ENCODE measurements at regions not wholly inside any gene's neighbourhood (a gene's known extent, or its start where the extent isn't known, plus 50 kb on each side); places are given as distances from the start of the nearest gene placed in this dataset.

- TF ChIP-seq, protein P1, sequence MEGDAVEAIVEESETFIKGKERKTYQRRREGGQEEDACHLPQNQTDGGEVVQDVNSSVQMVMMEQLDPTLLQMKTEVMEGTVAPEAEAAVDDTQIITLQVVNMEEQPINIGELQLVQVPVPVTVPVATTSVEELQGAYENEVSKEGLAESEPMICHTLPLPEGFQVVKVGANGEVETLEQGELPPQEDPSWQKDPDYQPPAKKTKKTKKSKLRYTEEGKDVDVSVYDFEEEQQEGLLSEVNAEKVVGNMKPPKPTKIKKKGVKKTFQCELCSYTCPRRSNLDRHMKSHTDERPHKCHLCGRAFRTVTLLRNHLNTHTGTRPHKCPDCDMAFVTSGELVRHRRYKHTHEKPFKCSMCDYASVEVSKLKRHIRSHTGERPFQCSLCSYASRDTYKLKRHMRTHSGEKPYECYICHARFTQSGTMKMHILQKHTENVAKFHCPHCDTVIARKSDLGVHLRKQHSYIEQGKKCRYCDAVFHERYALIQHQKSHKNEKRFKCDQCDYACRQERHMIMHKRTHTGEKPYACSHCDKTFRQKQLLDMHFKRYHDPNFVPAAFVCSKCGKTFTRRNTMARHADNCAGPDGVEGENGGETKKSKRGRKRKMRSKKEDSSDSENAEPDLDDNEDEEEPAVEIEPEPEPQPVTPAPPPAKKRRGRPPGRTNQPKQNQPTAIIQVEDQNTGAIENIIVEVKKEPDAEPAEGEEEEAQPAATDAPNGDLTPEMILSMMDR (conservative IDR thresholded peaks at IDR 0.05): no peak
- DNase-seq: no peak
- Mint-ChIP-seq H3K4me1 (no peaks in the 10 kb centered on the region), H3K27ac (no peak overlapping the region), H3K4me3 (no peak overlapping the region), H3K36me3 (ENCODE audit: low read depth) (no peaks in the 10 kb centered on the region), H3K9me3 (no peaks in the 10 kb centered on the region), H3K27me3 (ENCODE audit: insufficient read depth) (peaks cover 4% of the 10 kb centered on the region)
- no peak overlapping the region for H3K4me3 ChIP-seq (ENCODE audit: low read length)
- no peaks in the 10 kb centered on the region for H3K9me3 ChIP-seq (ENCODE audit: control insufficient read depth, low read length)
- H3K9ac ChIP-seq (ENCODE audit: extremely low read depth, low read length, poor library complexity, severe bottlenecking): no peak overlapping the region
- 90 to 99% methylated on average over 6 to 7 of the region's 8 CpGs for WGBS, 2 experiments (ENCODE audit: insufficient coverage in 1 of 2, insufficient read length in 1 of 2)
- no peaks in the 10 kb centered on the region for H3K27me3 ChIP-seq (ENCODE audit: control insufficient read depth, insufficient read depth, low read length, poor library complexity, severe bottlenecking)
- H3K27ac ChIP-seq (ENCODE audit: low read depth, low read length): no peak overlapping the region
- H3K36me3 ChIP-seq (ENCODE audit: control insufficient read depth, insufficient read depth, low read length): no peaks in the 10 kb centered on the region
- no peaks in the 10 kb centered on the region for H3K4me1 ChIP-seq (ENCODE audit: control insufficient read depth, insufficient read depth, low read length)
Measured at GRCh38 chr14:95407354-95407753, 87.6 kb upstream of the CLMN start.

DNA sequence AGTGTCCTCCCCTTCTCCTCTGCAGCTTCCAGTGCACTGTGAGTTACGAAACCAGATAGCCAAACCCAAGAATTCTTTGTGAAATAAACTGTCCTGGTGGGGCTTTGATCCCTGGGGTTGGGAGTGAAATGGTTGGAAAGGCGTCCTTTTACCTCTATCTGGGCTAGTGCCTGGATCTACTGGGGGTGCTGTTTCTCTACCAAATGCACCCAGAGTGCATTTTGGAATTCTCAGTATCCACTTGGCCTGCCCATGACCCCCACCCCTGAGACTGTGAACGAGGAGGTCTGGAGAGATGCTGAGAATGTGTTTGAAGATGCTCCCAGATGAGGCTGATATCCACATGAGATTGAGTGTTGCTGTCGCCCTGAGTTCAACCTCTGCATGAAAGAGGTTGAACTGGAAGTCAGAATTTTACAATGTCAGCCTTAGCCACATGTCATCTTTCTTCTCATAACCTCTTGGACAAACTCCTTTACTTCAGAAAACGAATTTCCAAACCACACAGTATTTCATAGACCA is 87.1 kb upstream of the CLMN start:
- H3K4me1 Mint-ChIP-seq: no peaks in the 10 kb centered on the region
- H3K27me3 ChIP-seq (ENCODE audit: control insufficient read depth, insufficient read depth, low read length, poor library complexity, severe bottlenecking): no peaks in the 10 kb centered on the region
- peaks cover 4% of the 10 kb centered on the region for H3K27me3 Mint-ChIP-seq (ENCODE audit: insufficient read depth)
- no peaks in the 10 kb centered on the region for H3K36me3 ChIP-seq (ENCODE audit: control insufficient read depth, insufficient read depth, low read length)
- no peak overlapping the region for H3K9ac ChIP-seq (ENCODE audit: extremely low read depth, low read length, poor library complexity, severe bottlenecking)
- no peak overlapping the region for H3K4me3 Mint-ChIP-seq
- H3K4me1 ChIP-seq (ENCODE audit: control insufficient read depth, insufficient read depth, low read length): no peaks in the 10 kb centered on the region
- H3K36me3 Mint-ChIP-seq (ENCODE audit: low read depth): no peaks in the 10 kb centered on the region
- H3K27ac ChIP-seq (ENCODE audit: low read depth, low read length): no peak overlapping the region
- 87 to 88% methylated on average over 3 to 5 of the region's 5 CpGs for WGBS, 2 experiments (ENCODE audit: insufficient coverage in 1 of 2, insufficient read length in 1 of 2)
- TF ChIP-seq, protein P1 (conservative IDR thresholded peaks at IDR 0.05): no peak
- H3K4me3 ChIP-seq (ENCODE audit: low read length): no peak overlapping the region
- H3K9me3 Mint-ChIP-seq: no peaks in the 10 kb centered on the region
- no peak for DNase-seq
- H3K27ac Mint-ChIP-seq: no peak overlapping the region
- H3K9me3 ChIP-seq (ENCODE audit: control insufficient read depth, low read length): no peaks in the 10 kb centered on the region

DNA sequence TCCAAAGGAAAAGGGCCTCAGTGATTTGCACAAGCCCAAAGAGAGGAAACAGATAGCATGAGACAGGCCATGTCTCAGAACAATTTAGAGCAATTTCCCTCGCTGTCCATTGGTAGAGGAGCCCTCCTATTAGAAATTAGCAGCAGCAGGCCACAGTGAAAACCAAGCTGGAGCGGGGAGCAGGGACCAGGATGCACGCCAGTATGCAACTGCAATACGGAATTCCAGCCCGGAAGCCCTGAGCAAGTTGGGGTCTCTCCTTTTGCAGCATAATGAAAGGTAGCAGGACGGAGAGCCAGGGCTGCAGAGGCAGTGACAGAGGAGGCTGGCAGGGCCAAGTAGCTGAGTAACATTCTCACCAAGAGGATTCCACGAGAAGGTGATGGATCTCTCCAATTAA is 84.9 kb upstream of the CLMN start:
- no peak for DNase-seq
- H3K27ac Mint-ChIP-seq: no peak overlapping the region
- Histone ChIP-seq H3K9me3 (ENCODE audit: control insufficient read depth, low read length) (no peaks in the 10 kb centered on the region), H3K36me3 (ENCODE audit: control insufficient read depth, insufficient read depth, low read length) (no peaks in the 10 kb centered on the region), H3K4me3 (ENCODE audit: low read length) (no peak overlapping the region), H3K27me3 (ENCODE audit: control insufficient read depth, insufficient read depth, low read length, poor library complexity, severe bottlenecking) (no peaks in the 10 kb centered on the region), H3K4me1 (ENCODE audit: control insufficient read depth, insufficient read depth, low read length) (no peaks in the 10 kb centered on the region), H3K27ac (ENCODE audit: low read depth, low read length) (no peak overlapping the region), H3K9ac (ENCODE audit: extremely low read depth, low read length, poor library complexity, severe bottlenecking) (no peak overlapping the region)
- 93 to 96% methylated on average over 6 to 7 of the region's 7 CpGs for WGBS, 2 experiments (ENCODE audit: insufficient coverage in 1 of 2, insufficient read length in 1 of 2)
- no peaks in the 10 kb centered on the region for H3K4me1 Mint-ChIP-seq
- no peaks in the 10 kb centered on the region for H3K36me3 Mint-ChIP-seq (ENCODE audit: low read depth)
- no peaks in the 10 kb centered on the region for H3K9me3 Mint-ChIP-seq
- no peaks in the 10 kb centered on the region for H3K27me3 Mint-ChIP-seq (ENCODE audit: insufficient read depth)
- TF ChIP-seq, protein P1 (conservative IDR thresholded peaks at IDR 0.05): no peak
- H3K4me3 Mint-ChIP-seq: no peak overlapping the region
